ENCODE measurements at regions not wholly inside any gene's neighbourhood (a gene's known extent, or its start where the extent isn't known, plus 50 kb on each side); places are given as distances from the start of the nearest gene placed in this dataset.
"Not testable (repeated sequence)": the region's sequence is repeated elsewhere in the genome, so short reads cannot be mapped to it uniquely, and the experiment has no call there.

DNA sequence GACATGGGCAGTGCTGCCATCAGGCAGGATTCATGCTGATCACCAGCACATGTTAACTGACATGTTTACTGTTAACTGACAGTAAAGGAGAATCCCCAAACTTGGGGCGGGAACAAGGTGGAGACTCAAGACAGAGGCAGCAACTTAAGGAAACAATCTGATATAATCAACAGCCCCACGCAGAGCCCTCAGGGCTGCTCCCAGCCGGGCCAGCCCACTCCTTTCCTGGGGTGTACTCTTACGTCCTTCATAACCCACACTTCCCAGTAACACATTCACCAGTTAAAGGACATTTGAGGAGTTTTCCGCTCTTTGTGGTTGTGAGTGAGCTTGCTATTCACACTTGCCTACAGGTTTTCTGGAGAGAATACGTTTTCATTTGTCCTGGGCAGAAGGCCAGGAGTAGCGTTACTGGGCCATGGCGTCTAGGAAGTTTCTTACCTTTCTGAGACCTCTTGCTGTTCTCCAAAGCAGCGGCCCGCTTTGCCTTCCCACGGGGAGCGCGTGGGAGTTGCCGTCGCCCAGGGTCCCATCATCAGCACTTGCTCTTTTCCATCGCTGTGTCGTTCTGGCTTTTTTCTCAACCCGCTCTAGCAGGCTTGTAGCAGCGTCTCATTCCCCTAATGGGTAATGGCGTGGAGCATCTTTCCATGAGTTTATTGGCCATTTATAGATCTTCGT lies 56.4 kb downstream of the FOXF2 start:
- H3K27me3 ChIP-seq (ENCODE audit: control insufficient read depth, insufficient read depth, low read length), result no peaks in the 10 kb centered on the region
- H3K9ac ChIP-seq (ENCODE audit: low read length), result no peak overlapping the region
- H3K36me3 ChIP-seq (ENCODE audit: control insufficient read depth, insufficient read depth, low read length), result no peaks in the 10 kb centered on the region
- H3K4me1 ChIP-seq (ENCODE audit: control insufficient read depth, insufficient read depth, low read length), result no peaks in the 10 kb centered on the region
- no peaks in the 10 kb centered on the region for H3K9me3 ChIP-seq (ENCODE audit: control insufficient read depth, low read length)
- no peak overlapping the region for H3K4me3 ChIP-seq (ENCODE audit: low read length)

DNA sequence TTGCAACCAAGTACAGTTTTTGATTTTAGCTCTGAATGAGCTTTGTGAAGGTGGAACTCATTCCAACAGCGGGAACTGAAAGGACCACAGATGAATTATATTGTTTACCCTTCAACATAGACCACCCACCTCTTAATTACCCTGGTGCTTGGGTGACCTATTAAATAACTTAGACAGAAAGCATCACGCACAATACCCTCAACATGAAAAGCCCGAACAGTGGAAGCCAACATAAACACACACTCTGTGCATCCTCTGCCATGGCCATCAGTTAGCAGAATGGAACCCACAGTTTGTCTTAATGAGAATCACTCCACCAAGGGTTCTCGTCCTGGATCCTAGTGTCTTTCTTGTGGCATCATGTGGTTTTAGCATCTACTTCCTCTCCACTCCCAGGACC lies 60.5 kb downstream of the FOXF2 start:
- H3K4me3 ChIP-seq (ENCODE audit: low read length), result no peak overlapping the region

DNA sequence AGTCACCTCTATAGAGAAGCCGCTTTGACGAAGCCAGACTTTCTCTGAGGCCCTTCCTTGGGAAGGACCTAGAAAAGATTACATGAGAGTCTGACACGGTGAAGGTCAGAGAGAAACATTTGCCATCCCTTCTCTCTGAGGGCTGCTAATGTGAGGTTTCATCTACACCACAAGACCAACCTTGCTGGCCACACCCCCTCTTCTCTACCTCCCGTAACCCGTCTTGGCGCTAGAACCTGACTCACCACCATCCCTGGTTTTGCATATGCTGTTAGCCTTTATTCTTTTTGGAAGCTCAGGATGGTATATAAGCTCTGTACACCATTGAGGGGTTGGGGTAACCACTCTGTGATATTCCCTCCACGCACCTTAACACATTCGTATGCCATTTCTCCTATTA lies 63.6 kb downstream of the FOXF2 start:
- Histone ChIP-seq H3K9me3 (ENCODE audit: control insufficient read depth, low read length) (no peaks in the 10 kb centered on the region), H3K9ac (ENCODE audit: low read length) (no peak overlapping the region), H3K4me3 (ENCODE audit: low read length) (no peak overlapping the region), H3K27me3 (ENCODE audit: control insufficient read depth, insufficient read depth, low read length) (no peaks in the 10 kb centered on the region), H3K36me3 (ENCODE audit: control insufficient read depth, insufficient read depth, low read length) (no peaks in the 10 kb centered on the region), H3K4me1 (ENCODE audit: control insufficient read depth, insufficient read depth, low read length) (no peaks in the 10 kb centered on the region)

More for the DNA sequence above, 60.5 kb downstream of the FOXF2 start:
- no peaks in the 10 kb centered on the region for H3K27me3 ChIP-seq (ENCODE audit: control insufficient read depth, insufficient read depth, low read length)
- no peaks in the 10 kb centered on the region for H3K4me1 ChIP-seq (ENCODE audit: control insufficient read depth, insufficient read depth, low read length)
- H3K9me3 ChIP-seq (ENCODE audit: control insufficient read depth, low read length), result no peaks in the 10 kb centered on the region
- no peaks in the 10 kb centered on the region for H3K36me3 ChIP-seq (ENCODE audit: control insufficient read depth, insufficient read depth, low read length)
- H3K9ac ChIP-seq (ENCODE audit: low read length), result no peak overlapping the region

DNA sequence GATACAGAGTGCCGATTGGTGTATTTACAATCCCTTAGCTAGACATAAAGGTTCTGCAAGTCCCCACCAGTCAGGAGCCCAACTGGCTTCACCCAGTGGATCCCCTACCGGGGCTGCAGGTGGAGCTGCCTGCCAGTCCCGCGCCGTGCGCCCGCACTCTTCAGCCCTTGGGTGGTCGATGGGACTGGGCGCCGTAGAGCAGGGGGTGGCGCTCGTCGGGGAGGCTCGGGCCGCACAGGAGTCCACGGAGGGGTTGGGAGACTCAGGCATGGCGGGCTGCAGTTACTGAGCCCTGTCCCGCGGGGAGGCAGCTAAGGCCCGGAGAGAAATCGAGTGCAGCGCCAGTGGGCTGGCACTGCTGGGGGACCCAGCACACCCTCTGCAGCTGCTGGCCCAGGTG lies 67.4 kb downstream of the FOXF2 start:
- not testable (repeated sequence) for H3K9me3 ChIP-seq (ENCODE audit: control insufficient read depth, low read length); H3K36me3 ChIP-seq (ENCODE audit: control insufficient read depth, insufficient read depth, low read length); H3K4me1 ChIP-seq (ENCODE audit: control insufficient read depth, insufficient read depth, low read length); H3K27me3 ChIP-seq (ENCODE audit: control insufficient read depth, insufficient read depth, low read length); H3K9ac ChIP-seq (ENCODE audit: low read length); H3K4me3 ChIP-seq (ENCODE audit: low read length)

DNA sequence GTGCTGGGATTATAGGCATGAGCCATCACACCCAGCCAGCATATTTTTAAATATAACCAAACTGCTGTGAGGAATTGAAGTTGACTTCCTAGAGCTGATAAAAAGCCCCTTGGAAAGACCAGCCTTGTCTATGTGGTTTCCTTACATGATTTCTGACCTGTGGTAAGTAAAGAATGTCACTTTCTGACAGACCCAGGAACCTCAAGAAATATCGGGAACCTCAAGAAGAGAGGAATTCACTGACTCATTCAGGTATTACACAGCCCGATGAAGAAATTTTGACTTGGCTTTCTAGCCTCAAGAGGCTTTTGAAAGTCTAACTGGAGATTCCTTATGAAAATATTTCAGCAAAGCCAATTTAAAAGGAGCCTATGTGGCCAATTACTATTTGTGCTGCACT lies 71.8 kb downstream of the FOXF2 start:
- H3K27me3 ChIP-seq (ENCODE audit: control insufficient read depth, insufficient read depth, low read length), result no peaks in the 10 kb centered on the region

DNA sequence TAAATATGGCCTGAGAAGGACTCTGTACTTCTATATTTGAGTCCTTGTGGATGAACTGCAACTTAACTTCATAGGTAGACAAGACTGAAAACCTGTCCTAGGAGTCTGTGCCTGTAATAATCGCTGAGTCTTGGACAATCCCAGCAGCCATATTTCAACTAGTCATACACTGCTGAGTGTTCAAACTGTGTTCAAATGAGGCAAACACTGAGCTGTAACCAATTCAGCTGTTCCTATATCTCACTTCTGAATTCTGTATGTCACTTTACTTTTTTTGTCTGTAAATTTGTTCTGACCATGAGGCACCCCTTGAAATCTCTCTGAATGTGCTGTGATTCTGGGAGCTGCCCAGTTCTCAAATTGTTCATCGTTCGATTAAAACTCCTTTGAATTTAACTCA lies 72.4 kb downstream of the FOXF2 start:
- Histone ChIP-seq H3K36me3 (ENCODE audit: control insufficient read depth, insufficient read depth, low read length) (no peaks in the 10 kb centered on the region), H3K9ac (ENCODE audit: low read length) (no peak overlapping the region), H3K27me3 (ENCODE audit: control insufficient read depth, insufficient read depth, low read length) (no peaks in the 10 kb centered on the region)

More for the DNA sequence above, 71.8 kb downstream of the FOXF2 start:
- Histone ChIP-seq H3K9me3 (ENCODE audit: control insufficient read depth, low read length) (no peaks in the 10 kb centered on the region), H3K4me3 (ENCODE audit: low read length) (no peak overlapping the region), H3K4me1 (ENCODE audit: control insufficient read depth, insufficient read depth, low read length) (no peaks in the 10 kb centered on the region), H3K36me3 (ENCODE audit: control insufficient read depth, insufficient read depth, low read length) (no peaks in the 10 kb centered on the region), H3K9ac (ENCODE audit: low read length) (no peak overlapping the region)

DNA sequence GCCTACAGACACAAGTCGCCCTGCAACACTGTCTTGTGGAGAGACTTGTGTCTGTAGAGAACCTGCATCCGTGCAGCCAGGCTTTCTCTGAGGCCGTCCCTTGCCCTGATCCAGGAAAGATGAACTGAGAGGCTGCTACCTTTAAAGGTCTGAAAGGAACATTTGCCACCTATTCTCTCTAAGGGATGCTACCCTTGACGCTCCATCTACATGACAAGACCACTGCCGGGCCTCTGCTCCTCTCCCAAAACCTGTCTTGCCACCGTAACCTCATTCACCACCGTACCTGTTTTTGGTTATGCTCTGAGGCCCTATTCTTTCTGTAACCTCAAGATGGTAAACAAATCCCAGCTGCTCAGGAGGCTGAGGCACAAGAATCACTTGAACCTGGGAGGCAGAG lies 73.9 kb downstream of the FOXF2 start:
- H3K36me3 ChIP-seq (ENCODE audit: control insufficient read depth, insufficient read depth, low read length), result no peaks in the 10 kb centered on the region
- no peak overlapping the region for H3K9ac ChIP-seq (ENCODE audit: low read length)
- no peaks in the 10 kb centered on the region for H3K27me3 ChIP-seq (ENCODE audit: control insufficient read depth, insufficient read depth, low read length)
- H3K4me1 ChIP-seq (ENCODE audit: control insufficient read depth, insufficient read depth, low read length), result no peaks in the 10 kb centered on the region
- no peaks in the 10 kb centered on the region for H3K9me3 ChIP-seq (ENCODE audit: control insufficient read depth, low read length)
- H3K4me3 ChIP-seq (ENCODE audit: low read length), result no peak overlapping the region

More for the DNA sequence above, 72.4 kb downstream of the FOXF2 start:
- Histone ChIP-seq H3K4me3 (ENCODE audit: low read length) (no peak overlapping the region), H3K9me3 (ENCODE audit: control insufficient read depth, low read length) (no peaks in the 10 kb centered on the region), H3K4me1 (ENCODE audit: control insufficient read depth, insufficient read depth, low read length) (no peaks in the 10 kb centered on the region)

DNA sequence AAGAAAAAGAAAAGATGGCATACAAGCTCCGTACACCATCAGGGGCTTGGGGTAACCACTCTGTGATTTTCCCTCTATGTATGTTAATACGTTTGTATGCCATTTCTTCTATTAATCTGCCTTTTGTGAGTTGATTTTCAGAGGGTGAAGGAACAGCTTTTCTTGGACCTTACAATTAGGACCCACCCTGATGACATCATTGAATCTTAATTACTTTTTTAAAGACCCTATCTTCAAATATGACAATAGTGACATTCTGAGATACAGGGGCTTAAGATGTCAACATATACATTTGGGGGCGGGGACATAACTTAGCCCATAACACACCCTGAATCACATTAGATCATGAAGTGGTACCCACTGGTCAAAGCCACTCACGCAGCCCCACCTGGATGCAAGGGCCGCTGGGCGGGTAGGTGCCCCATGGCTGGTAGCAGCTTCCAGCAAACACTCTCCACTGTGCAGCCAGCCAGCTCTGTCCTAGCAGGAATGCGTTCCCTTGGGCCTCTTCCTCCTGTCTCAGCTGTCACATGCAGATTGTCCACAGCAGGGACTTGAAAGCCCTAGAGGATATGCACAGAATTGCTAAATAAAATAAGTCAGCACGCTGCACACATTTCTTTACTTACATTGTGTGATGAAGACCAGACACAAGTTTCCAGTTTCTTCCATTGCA lies 74.5 kb downstream of the FOXF2 start:
- Histone ChIP-seq H3K4me3 (ENCODE audit: low read length) (no peak overlapping the region), H3K4me1 (ENCODE audit: control insufficient read depth, insufficient read depth, low read length) (no peaks in the 10 kb centered on the region), H3K36me3 (ENCODE audit: control insufficient read depth, insufficient read depth, low read length) (no peaks in the 10 kb centered on the region), H3K27me3 (ENCODE audit: control insufficient read depth, insufficient read depth, low read length) (no peaks in the 10 kb centered on the region), H3K9ac (ENCODE audit: low read length) (no peak overlapping the region), H3K9me3 (ENCODE audit: control insufficient read depth, low read length) (no peaks in the 10 kb centered on the region)

DNA sequence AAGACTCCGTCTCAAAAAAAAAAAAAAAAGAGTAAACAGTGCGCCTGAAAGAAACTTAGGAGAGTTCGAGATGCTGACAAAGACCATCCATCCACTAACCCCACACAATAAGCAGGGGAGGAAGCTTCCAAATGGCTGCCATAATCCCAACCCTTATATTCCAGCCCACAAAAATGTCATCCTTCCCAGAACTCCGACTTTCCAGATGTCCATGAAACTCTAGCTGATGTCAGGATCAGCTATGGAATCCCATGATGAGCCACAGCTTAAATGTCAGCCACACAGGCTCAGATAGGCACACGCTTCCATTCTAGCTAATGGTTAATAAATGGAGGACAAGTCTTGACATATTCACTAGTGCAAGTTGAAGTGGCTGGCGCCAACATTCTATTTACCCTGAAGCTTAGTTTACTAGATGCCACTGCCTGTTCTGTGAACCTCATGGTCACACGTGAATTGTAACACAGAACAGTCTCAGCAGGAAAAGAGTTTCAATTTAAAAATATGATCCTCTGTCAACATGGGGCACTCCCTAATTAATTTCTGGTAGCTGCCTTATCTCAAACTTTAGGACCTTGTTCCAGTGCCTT lies 75.5 kb downstream of the FOXF2 start:
- H3K9ac ChIP-seq (ENCODE audit: low read length), result no peak overlapping the region
- no peaks in the 10 kb centered on the region for H3K36me3 ChIP-seq (ENCODE audit: control insufficient read depth, insufficient read depth, low read length)
- H3K4me3 ChIP-seq (ENCODE audit: low read length), result no peak overlapping the region
- H3K9me3 ChIP-seq (ENCODE audit: control insufficient read depth, low read length), result no peaks in the 10 kb centered on the region
- H3K4me1 ChIP-seq (ENCODE audit: control insufficient read depth, insufficient read depth, low read length), result no peaks in the 10 kb centered on the region
- H3K27me3 ChIP-seq (ENCODE audit: control insufficient read depth, insufficient read depth, low read length), result no peaks in the 10 kb centered on the region

DNA sequence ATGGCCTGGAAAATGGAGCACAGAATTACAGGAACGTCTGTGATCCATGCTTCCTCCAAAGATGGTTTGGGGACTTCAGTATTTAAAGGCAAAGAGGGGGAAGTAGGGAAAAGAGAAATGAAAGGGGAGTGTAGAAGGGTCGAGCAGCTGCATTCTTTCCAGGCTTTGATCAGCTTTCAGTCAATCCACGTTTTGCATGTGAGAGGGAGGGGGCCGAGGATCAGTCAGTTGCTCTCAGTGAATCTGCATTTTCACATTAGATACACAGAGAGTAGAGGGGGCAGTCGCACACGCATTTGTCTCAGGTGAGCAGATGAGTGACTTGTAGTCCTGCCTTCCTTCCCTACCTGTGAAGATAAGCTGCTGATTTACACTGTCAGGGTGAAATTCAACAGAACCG lies 78.8 kb downstream of the FOXF2 start:
- H3K27me3 ChIP-seq (ENCODE audit: control insufficient read depth, insufficient read depth, low read length), result no peaks in the 10 kb centered on the region
- no peak overlapping the region for H3K9ac ChIP-seq (ENCODE audit: low read length)
- no peaks in the 10 kb centered on the region for H3K4me1 ChIP-seq (ENCODE audit: control insufficient read depth, insufficient read depth, low read length)
- no peaks in the 10 kb centered on the region for H3K36me3 ChIP-seq (ENCODE audit: control insufficient read depth, insufficient read depth, low read length)
- H3K4me3 ChIP-seq (ENCODE audit: low read length), result no peak overlapping the region
- no peaks in the 10 kb centered on the region for H3K9me3 ChIP-seq (ENCODE audit: control insufficient read depth, low read length)

DNA sequence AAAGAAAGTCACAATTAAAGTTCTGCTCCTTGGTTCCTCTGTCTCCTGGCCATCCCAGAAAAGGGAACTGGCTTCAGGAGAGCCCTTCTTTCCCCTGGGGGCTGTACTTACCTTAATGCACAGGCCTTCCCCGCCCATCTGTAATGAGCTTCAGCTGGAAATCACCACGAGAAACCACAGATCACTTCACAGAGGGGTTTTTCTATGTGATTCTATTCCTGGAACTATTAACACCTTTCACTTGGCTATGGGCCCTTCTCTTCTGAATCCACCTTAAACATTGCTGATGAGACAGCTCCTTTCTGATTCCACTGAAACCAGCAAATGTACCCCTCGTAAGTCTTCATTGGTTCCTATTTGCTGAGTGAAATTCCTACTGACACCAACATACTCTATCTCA lies 80.7 kb downstream of the FOXF2 start:
- no peaks in the 10 kb centered on the region for H3K27me3 ChIP-seq (ENCODE audit: control insufficient read depth, insufficient read depth, low read length)
- H3K4me1 ChIP-seq (ENCODE audit: control insufficient read depth, insufficient read depth, low read length), result no peaks in the 10 kb centered on the region
- no peak overlapping the region for H3K9ac ChIP-seq (ENCODE audit: low read length)
- no peaks in the 10 kb centered on the region for H3K9me3 ChIP-seq (ENCODE audit: control insufficient read depth, low read length)
- no peaks in the 10 kb centered on the region for H3K36me3 ChIP-seq (ENCODE audit: control insufficient read depth, insufficient read depth, low read length)
- no peak overlapping the region for H3K4me3 ChIP-seq (ENCODE audit: low read length)

DNA sequence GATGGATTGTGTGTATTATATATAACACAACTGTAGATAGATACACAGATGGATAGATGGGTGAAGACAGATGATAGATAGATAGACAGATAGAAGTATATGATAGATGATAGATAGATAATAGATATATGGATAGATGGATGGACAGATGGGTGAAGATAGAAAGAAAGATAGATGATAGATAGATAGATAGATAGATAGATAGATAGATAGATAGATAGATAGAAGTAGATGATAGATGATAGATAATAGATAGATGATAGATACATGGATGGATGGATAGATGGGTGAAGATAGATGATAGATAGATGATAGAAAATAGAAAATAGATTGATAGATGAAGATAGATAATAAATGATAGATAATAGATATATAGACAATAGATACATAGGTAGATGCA lies 83.3 kb downstream of the FOXF2 start:
- no peaks in the 10 kb centered on the region for H3K36me3 ChIP-seq (ENCODE audit: control insufficient read depth, insufficient read depth, low read length)
- no peak overlapping the region for H3K9ac ChIP-seq (ENCODE audit: low read length)
- H3K9me3 ChIP-seq (ENCODE audit: control insufficient read depth, low read length), result no peaks in the 10 kb centered on the region
- no peak overlapping the region for H3K4me3 ChIP-seq (ENCODE audit: low read length)
- no peaks in the 10 kb centered on the region for H3K27me3 ChIP-seq (ENCODE audit: control insufficient read depth, insufficient read depth, low read length)
- H3K4me1 ChIP-seq (ENCODE audit: control insufficient read depth, insufficient read depth, low read length), result no peaks in the 10 kb centered on the region

All from mucosa of stomach (tissue), 1 donor.